Endothelial cell of umbilical vein (primary cell): ENCODE measurements at regions not wholly inside any gene's neighbourhood (a gene's known extent, or its start where the extent isn't known, plus 50 kb on each side); places are given as distances from the start of the nearest gene placed in this dataset.

Experiments used
- BruUV-seq: library from RNA; stranded (reverse); fragments of 400-500 nt; replicated peaks from 2 replicates; lab custom pipeline; 2021; lab: Mats Ljungman, UMichigan
- CTCF ChIA-PET: fragments of 300-600, 350-600 bp; sonication (Branson Sonifier 250); formaldehyde crosslinking; loops from one replicate; lab custom pipeline; 2021; ENCODE audit warnings: antibody characterized with exemption, inconsistent platforms; lab: Charles Lee
- POLR2A ChIA-PET: fragments of 300-600, 350-600 bp; sonication (Branson Sonifier 250); formaldehyde crosslinking; loops from one replicate; lab custom pipeline; 2021; ENCODE audit warnings: antibody characterized with exemption, inconsistent platforms; lab: Charles Lee
- DNase-seq: peaks from one replicate; pipeline ENCODE4 v3.0.0-alpha.2; 2011; ENCODE audit warnings: low read depth, low spot score
- FAIRE-seq: peaks from 2 replicates; lab custom pipeline; 2011; peaks lifted over from hg19 to GRCh38; lab: Jason Lieb, UNC
- H2AFZ ChIP-seq: 2 replicates; pipeline ENCODE4 v1.6.0; 2012; ENCODE audit warnings: low read depth, low read length, control low read depth, inconsistent platforms
- H3K27ac ChIP-seq: 2 replicates; pipeline ENCODE4 v1.5.1; 2011; ENCODE audit warnings: low read depth, mild to moderate bottlenecking, control low read depth, low read length, moderate library complexity; ENCODE audit not compliant: insufficient read depth
- H3K27me3 ChIP-seq, 2 experiments: 2 replicates each; pipeline versions ENCODE4 v1.6.0 to v1.6.1; 2011; ENCODE audit warnings: low read length in 2 of 2, mixed read lengths in 1 of 2; ENCODE audit not compliant: control insufficient read depth in 2 of 2, insufficient read depth in 2 of 2
- H3K36me3 ChIP-seq, 2 experiments: 2 replicates in 1 of 2; 3 replicates in 1 of 2; pipeline ENCODE4 v1.5.1; 2011; ENCODE audit warnings: low read length in 2 of 2, mild to moderate bottlenecking in 1 of 2, moderate library complexity in 1 of 2; ENCODE audit not compliant: control insufficient read depth in 2 of 2, insufficient read depth in 2 of 2; ENCODE audit errors: extremely low read depth in 1 of 2
- H3K4me1 ChIP-seq: 3 replicates; pipeline ENCODE4 v1.5.1; 2011; ENCODE audit warnings: mild to moderate bottlenecking, low read length; ENCODE audit not compliant: control insufficient read depth, insufficient read depth; ENCODE audit errors: extremely low read depth
- H3K4me2 ChIP-seq: 2 replicates; pipeline ENCODE4 v1.6.1; 2011; ENCODE audit warnings: low read length, control low read depth, mixed read lengths; ENCODE audit not compliant: insufficient read depth
- H3K4me3 ChIP-seq, 3 experiments: fragments of 200-600 bp in 1 of 3; sonication (generic), shearing (Covaris generic) in 1 of 3; replicated peaks in 1 of 3; 2 replicates each; pipeline ENCODE4 v1.5.1; 2011 to 2016; ENCODE audit warnings: control low read depth in 3 of 3, low read length in 3 of 3, mild to moderate bottlenecking in 2 of 3, inconsistent platforms in 1 of 3, low read depth in 1 of 3, moderate library complexity in 1 of 3; ENCODE audit not compliant: insufficient read depth in 1 of 3
- H3K79me2 ChIP-seq: 2 replicates; pipeline ENCODE4 v1.6.0; 2012; ENCODE audit warnings: low read length, inconsistent platforms; ENCODE audit not compliant: control insufficient read depth, insufficient read depth
- H3K9ac ChIP-seq: replicated peaks from 2 replicates; pipeline ENCODE3; 2011; ENCODE audit warnings: low read length, control low read depth; ENCODE audit not compliant: insufficient read depth; ENCODE audit errors: extremely low read depth
- H3K9me1 ChIP-seq: replicated peaks from 3 replicates; pipeline ENCODE4 v1.6.0; 2011; ENCODE audit warnings: mild to moderate bottlenecking, low read length; ENCODE audit not compliant: control insufficient read depth, insufficient read depth; ENCODE audit errors: extremely low read depth
- H3K9me3 ChIP-seq: replicated peaks from 2 replicates; pipeline ENCODE4 v1.5.1; 2012; ENCODE audit warnings: low read length, inconsistent platforms; ENCODE audit not compliant: control insufficient read depth, insufficient read depth
- H4K20me1 ChIP-seq: replicated peaks from 2 replicates; pipeline ENCODE3; 2011; ENCODE audit warnings: mild to moderate bottlenecking, low read length; ENCODE audit not compliant: control insufficient read depth, insufficient read depth; ENCODE audit errors: extremely low read depth
- EZH2 ChIP-seq: IDR thresholded peaks from 2 replicates; pipeline ENCODE4 v1.6.1; 2012; ENCODE audit warnings: borderline replicate concordance, low read depth, mild to moderate bottlenecking, moderate library complexity, low read length, inconsistent platforms; ENCODE audit not compliant: severe bottlenecking
- FOS ChIP-seq: IDR thresholded peaks from 2 replicates; pipeline ENCODE4 v1.6.1; 2011; ENCODE audit warnings: mild to moderate bottlenecking, low read length, moderate library complexity, borderline replicate concordance; ENCODE audit not compliant: insufficient read depth
- GATA2 ChIP-seq: IDR thresholded peaks from 2 replicates; pipeline ENCODE4 v1.7.0; 2011; ENCODE audit warnings: low read depth, mild to moderate bottlenecking, moderate library complexity, mixed read lengths, low read length; ENCODE audit not compliant: insufficient read length, insufficient read depth
- JUN ChIP-seq: IDR thresholded peaks from 2 replicates; pipeline ENCODE4 v1.6.1; 2011; ENCODE audit warnings: borderline replicate concordance, low read depth; ENCODE audit not compliant: insufficient read length, insufficient read depth
- MAX ChIP-seq: IDR thresholded peaks from 2 replicates; pipeline ENCODE4 v1.6.1; 2011; ENCODE audit not compliant: insufficient read depth, insufficient read length
- MYC ChIP-seq: IDR thresholded peaks from one replicate; pipeline ENCODE4 v1.6.1; 2011; ENCODE audit warnings: mild to moderate bottlenecking, low read depth, low read length
- POLR2A ChIP-seq: IDR thresholded peaks from 2 replicates; pipeline ENCODE4 v1.6.1; 2012; ENCODE audit warnings: low read depth, mild to moderate bottlenecking, control low read depth, low read length
- POLR2AphosphoS5 ChIP-seq: IDR thresholded peaks from 2 replicates; pipeline ENCODE4 v1.6.1; 2012; ENCODE audit warnings: low read depth, mild to moderate bottlenecking, control low read depth, low read length, moderate library complexity; ENCODE audit not compliant: insufficient read depth
- dilution Hi-C: fragments of 300-500 bp; cut with MboI; formaldehyde crosslinking; loops from one replicate; pipeline ENCODE4 v1.15.0; 2019; ENCODE audit warnings: low sequenced_read_pairs; ENCODE audit not compliant: extremely low pct_ligation_motif_present
- intact Hi-C: fragments of 100-400 bp; cut with micrococcal nuclease; formaldehyde crosslinking; loops from one replicate; pipeline ENCODE4 v1.10.0; 2022
- TF ChIP-seq, protein P1 (sequence below), 2 donors: IDR thresholded peaks; 1 replicate in 1 of 2; 2 replicates in 1 of 2; pipeline ENCODE4 v1.5.1; 2011; ENCODE audit warnings: low read length in 2 of 2, mild to moderate bottlenecking in 2 of 2, moderate library complexity in 2 of 2, control low read depth in 1 of 2, inconsistent platforms in 1 of 2, low read depth in 1 of 2; ENCODE audit not compliant: insufficient read depth in 1 of 2; ENCODE audit errors: extremely low read depth in 1 of 2

DNA sequence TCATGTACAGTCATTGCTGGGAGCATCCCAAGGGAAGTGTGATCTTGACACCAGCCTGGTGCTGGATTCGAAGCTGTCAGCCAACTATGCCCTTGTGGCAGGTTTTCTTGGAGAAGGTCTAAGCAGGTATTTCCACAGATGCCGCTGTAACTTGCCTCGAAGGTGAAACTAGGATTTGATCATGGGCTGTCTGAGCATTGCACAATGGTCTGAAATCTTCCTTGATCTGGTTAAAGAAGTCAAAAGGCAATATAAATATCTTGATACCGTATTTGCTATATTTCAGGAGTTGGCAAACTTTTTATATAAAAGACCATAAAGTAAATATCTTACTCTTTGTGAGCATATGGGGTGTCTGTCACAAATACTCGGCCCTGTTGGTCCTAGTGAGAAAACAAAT, 206.8 kb downstream of the LYPLAL1 start:
- dilution Hi-C loops (no loop called here), intact Hi-C loops (loop anchor here (10.0 kb wide), 1 partner anchor 386 kb away; no protein-coding TSS in a partner anchor)
- Histone ChIP-seq H3K9me1 (no peaks in the 10 kb centered on the region), H3K27me3 (no peaks in the 10 kb centered on the region), H3K36me3 (no peaks in the 10 kb centered on the region), H2AFZ (no peak overlapping the region), H3K4me3 (no peak overlapping the region), H3K27ac (no peak overlapping the region), H3K4me1 (no peaks in the 10 kb centered on the region), H3K4me2 (no peak overlapping the region), H3K79me2 (no peaks in the 10 kb centered on the region), H3K9me3 (no peaks in the 10 kb centered on the region), H4K20me1 (no peaks in the 10 kb centered on the region), H3K9ac (no peak overlapping the region)
- FAIRE-seq (no peak), DNase-seq (no peak)
- TF ChIP-seq JUN (no peak), MYC (no peak)
- TF ChIP-seq, protein P1, sequence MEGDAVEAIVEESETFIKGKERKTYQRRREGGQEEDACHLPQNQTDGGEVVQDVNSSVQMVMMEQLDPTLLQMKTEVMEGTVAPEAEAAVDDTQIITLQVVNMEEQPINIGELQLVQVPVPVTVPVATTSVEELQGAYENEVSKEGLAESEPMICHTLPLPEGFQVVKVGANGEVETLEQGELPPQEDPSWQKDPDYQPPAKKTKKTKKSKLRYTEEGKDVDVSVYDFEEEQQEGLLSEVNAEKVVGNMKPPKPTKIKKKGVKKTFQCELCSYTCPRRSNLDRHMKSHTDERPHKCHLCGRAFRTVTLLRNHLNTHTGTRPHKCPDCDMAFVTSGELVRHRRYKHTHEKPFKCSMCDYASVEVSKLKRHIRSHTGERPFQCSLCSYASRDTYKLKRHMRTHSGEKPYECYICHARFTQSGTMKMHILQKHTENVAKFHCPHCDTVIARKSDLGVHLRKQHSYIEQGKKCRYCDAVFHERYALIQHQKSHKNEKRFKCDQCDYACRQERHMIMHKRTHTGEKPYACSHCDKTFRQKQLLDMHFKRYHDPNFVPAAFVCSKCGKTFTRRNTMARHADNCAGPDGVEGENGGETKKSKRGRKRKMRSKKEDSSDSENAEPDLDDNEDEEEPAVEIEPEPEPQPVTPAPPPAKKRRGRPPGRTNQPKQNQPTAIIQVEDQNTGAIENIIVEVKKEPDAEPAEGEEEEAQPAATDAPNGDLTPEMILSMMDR (IDR thresholded peaks at IDR 0.05; ENCODE audit: extremely low read depth in 1 of 2, insufficient read depth in 1 of 2, low read depth in 1 of 2, low read length in 2 of 2), result no peak
- no TSS peak for BruUV-seq
- ChIA-PET CTCF (no interaction called here), POLR2A (no interaction called here)

DNA sequence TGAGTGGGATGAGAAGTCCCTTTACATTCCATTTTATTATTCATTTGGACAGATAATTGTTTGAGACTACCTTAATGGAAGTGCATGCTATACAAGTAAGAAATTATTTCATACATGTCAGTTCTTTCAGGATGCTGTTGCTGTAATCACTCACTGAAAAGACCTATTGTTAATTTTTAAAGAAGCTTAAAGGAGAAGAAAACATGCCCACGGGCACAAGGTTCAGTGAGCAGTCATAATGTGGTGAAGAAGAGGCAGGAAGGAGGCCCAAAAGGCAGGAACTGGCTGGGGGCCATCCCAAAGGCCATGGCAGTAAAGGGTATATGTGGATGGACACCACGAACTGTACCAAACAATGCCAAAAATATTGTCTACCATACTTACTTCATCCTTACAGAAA, 206.0 kb downstream of the LYPLAL1 start:
- no peaks in the 10 kb centered on the region for H3K4me1 ChIP-seq
- no peak for FAIRE-seq
- CTCF ChIA-PET, result no interaction called here
- no peaks in the 10 kb centered on the region for H3K9me1 ChIP-seq
- no peak for DNase-seq
- no peak overlapping the region for H3K27ac ChIP-seq
- TF ChIP-seq POLR2AphosphoS5, result no peak
- no peak for TF ChIP-seq FOS
- TF ChIP-seq JUN, result no peak
- no peak for TF ChIP-seq EZH2
- TF ChIP-seq POLR2A, result no peak
- TF ChIP-seq, protein P1 (IDR thresholded peaks at IDR 0.05; ENCODE audit: extremely low read depth in 1 of 2, insufficient read depth in 1 of 2, low read depth in 1 of 2, low read length in 2 of 2), result no peak
- TF ChIP-seq GATA2, result no peak
- no peak for TF ChIP-seq MYC
- TF ChIP-seq MAX, result no peak
- H3K9ac ChIP-seq, result no peak overlapping the region
- no peaks in the 10 kb centered on the region for H3K36me3 ChIP-seq
- H3K27me3 ChIP-seq, result no peaks in the 10 kb centered on the region
- POLR2A ChIA-PET, result no interaction called here
- no TSS peak for BruUV-seq
- no peaks in the 10 kb centered on the region for H3K79me2 ChIP-seq
- no peak overlapping the region for H2AFZ ChIP-seq
- H3K9me3 ChIP-seq, result no peaks in the 10 kb centered on the region
- intact Hi-C loops (loop anchor here (10.0 kb wide), 1 partner anchor 385 kb away; no protein-coding TSS in a partner anchor), dilution Hi-C loops (no loop called here)
- no peak overlapping the region for H3K4me2 ChIP-seq
- no peak overlapping the region for H3K4me3 ChIP-seq
- H4K20me1 ChIP-seq, result no peaks in the 10 kb centered on the region
